H1 (cell line): ENCODE measurements at regions not wholly inside any gene's neighbourhood (a gene's known extent, or its start where the extent isn't known, plus 50 kb on each side); places are given as distances from the start of the nearest gene placed in this dataset.

Experiments used
- EZH2 ChIP-seq: fragments of 200-600 bp; sonication (generic); IDR thresholded peaks from 2 replicates; pipeline ENCODE4 v1.7.1; 2012; ENCODE audit warnings: low read depth, mild to moderate bottlenecking, moderate library complexity, low read length, inconsistent platforms; ENCODE audit not compliant: severe bottlenecking
- GTF2F1 ChIP-seq: IDR thresholded peaks from 2 replicates; pipeline ENCODE4 v1.6.1; 2012; ENCODE audit warnings: low read depth, low read length, improper control_type of control experiment, borderline replicate concordance
- SP1 ChIP-seq: IDR thresholded peaks from 2 replicates; pipeline ENCODE4 v1.6.1; 2011; ENCODE audit warnings: low read depth, low read length
- SRF ChIP-seq: IDR thresholded peaks from 2 replicates; pipeline ENCODE4 v1.6.1; 2011; ENCODE audit warnings: mild to moderate bottlenecking, low read depth, low read length, moderate library complexity
- TBP ChIP-seq: IDR thresholded peaks from 2 replicates; pipeline ENCODE4 v1.6.1; 2011; ENCODE audit warnings: low read depth, low read length, improper control_type of control experiment
- TF ChIP-seq, protein P1 (sequence below): IDR thresholded peaks from 2 replicates; pipeline ENCODE4 v1.6.1; 2012; ENCODE audit warnings: low read length, inconsistent platforms

DNA sequence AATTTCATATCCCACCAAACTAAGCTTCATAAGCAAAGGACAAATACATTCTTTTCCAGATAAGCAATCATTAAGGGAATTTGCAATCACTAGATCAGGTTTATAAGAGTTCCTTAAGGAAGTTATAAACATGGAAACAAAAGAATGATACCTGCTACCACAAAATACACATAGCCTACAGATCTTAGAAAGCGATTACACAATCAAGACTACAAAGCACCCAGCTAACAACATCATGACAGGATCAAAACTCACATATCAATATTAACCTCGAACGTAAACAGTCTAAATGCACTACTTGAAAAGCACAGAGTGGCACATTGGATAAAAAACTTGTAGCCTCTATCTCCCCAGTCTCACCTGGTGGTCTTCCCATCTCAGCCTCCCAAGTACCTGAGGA, 512.4 kb upstream of the PTGER4 start (continued):
- TF ChIP-seq, protein P1, sequence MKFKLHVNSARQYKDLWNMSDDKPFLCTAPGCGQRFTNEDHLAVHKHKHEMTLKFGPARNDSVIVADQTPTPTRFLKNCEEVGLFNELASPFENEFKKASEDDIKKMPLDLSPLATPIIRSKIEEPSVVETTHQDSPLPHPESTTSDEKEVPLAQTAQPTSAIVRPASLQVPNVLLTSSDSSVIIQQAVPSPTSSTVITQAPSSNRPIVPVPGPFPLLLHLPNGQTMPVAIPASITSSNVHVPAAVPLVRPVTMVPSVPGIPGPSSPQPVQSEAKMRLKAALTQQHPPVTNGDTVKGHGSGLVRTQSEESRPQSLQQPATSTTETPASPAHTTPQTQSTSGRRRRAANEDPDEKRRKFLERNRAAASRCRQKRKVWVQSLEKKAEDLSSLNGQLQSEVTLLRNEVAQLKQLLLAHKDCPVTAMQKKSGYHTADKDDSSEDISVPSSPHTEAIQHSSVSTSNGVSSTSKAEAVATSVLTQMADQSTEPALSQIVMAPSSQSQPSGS, result no peak
- TF ChIP-seq EZH2, result no peak
- no peak for TF ChIP-seq SRF
- no peak for TF ChIP-seq SP1
- no peak for TF ChIP-seq TBP
- no peak for TF ChIP-seq GTF2F1
